CD4-positive, alpha-beta T cell treated with Interleukin-17A for 1 hour (primary cell): ENCODE measurements at regions not wholly inside any gene's neighbourhood (a gene's known extent, or its start where the extent isn't known, plus 50 kb on each side); places are given as distances from the start of the nearest gene placed in this dataset.

Source experiments
- DNase-seq: peaks from one replicate; pipeline ENCODE4 v3.0.0-alpha.2; 2020

GRCh38 chr13:97639236-97639635, 205.3 kb downstream of the RAP2A start:
- DNase-seq: no peak

- DNase-seq: no peak
These were observed 206.3 kb downstream of the RAP2A start for GRCh38 chr13:97640268-97640667.

GRCh38 chr13:97648171-97648880, 214.4 kb downstream of the RAP2A start:
- DNase-seq: no peak

GRCh38 chr13:97648881-97649224, 214.9 kb downstream of the RAP2A start:
- no peak for DNase-seq

- DNase-seq: no peak
These were observed 219.6 kb downstream of the RAP2A start for GRCh38 chr13:97653443-97654140.

GRCh38 chr13:97654236-97654635, 220.3 kb downstream of the RAP2A start:
- no peak for DNase-seq

- DNase-seq: no peak
These were observed 224.6 kb downstream of the RAP2A start for GRCh38 chr13:97658556-97658955.

- peak; percentile 12 for DNase-seq
These were observed 225.6 kb downstream of the RAP2A start for GRCh38 chr13:97659602-97660001.

GRCh38 chr13:97660594-97661260, 226.8 kb downstream of the RAP2A start:
- DNase-seq: no peak

GRCh38 chr13:97686594-97686993, 252.6 kb downstream of the RAP2A start:
- DNase-seq: no peak

- DNase-seq: no peak
These were observed 258.7 kb downstream of the RAP2A start for GRCh38 chr13:97692628-97693027.

- no peak for DNase-seq
These were observed 257.8 kb upstream of the IPO5 start for GRCh38 chr13:97695684-97696083.

- no peak for DNase-seq
These were observed 256.6 kb upstream of the IPO5 start for GRCh38 chr13:97696921-97697320.

GRCh38 chr13:97700306-97700848, 253.1 kb upstream of the IPO5 start:
- DNase-seq: peak; percentile 0

GRCh38 chr13:97702614-97703013, 250.9 kb upstream of the IPO5 start:
- DNase-seq: no peak

- DNase-seq: no peak
These were observed 242.7 kb upstream of the IPO5 start for GRCh38 chr13:97710797-97711196.

- no peak for DNase-seq
These were observed 240.7 kb upstream of the IPO5 start for GRCh38 chr13:97712770-97713169.

- DNase-seq: no peak
These were observed 237.7 kb upstream of the IPO5 start for GRCh38 chr13:97715763-97716162.

GRCh38 chr13:97716746-97717145, 236.7 kb upstream of the IPO5 start:
- DNase-seq: no peak

- no peak for DNase-seq
These were observed 233.7 kb upstream of the IPO5 start for GRCh38 chr13:97719736-97720135.

- no peak for DNase-seq
These were observed 232.6 kb upstream of the IPO5 start for GRCh38 chr13:97720896-97721295.

GRCh38 chr13:97723655-97724054, 229.8 kb upstream of the IPO5 start:
- no peak for DNase-seq

GRCh38 chr13:97724450-97724849, 229.0 kb upstream of the IPO5 start:
- DNase-seq: no peak
